Panc1 (cell line): ENCODE measurements at regions not wholly inside any gene's neighbourhood (a gene's known extent, or its start where the extent isn't known, plus 50 kb on each side); places are given as distances from the start of the nearest gene placed in this dataset.

ENCODE experiments used
- ATAC-seq: fragments of 200-7000 bp; cut with Tn5 transposase; 2 replicates; pipeline ENCODE4 v1.9.1; 2020; ENCODE audit warnings: mild to moderate bottlenecking, moderate library complexity
- BruUV-seq: library from RNA; stranded (reverse); fragments of 400-500 nt; replicated peaks from 2 replicates; lab custom pipeline; 2021; lab: Mats Ljungman, UMichigan
- CTCF ChIA-PET: fragments of 300-600 bp; sonication (Branson Sonifier 250); formaldehyde crosslinking; loops from one replicate; lab custom pipeline; 2022; ENCODE audit warnings: antibody characterized with exemption; lab: Charles Lee
- POLR2A ChIA-PET: fragments of 300-600 bp; sonication (Branson Sonifier 250); formaldehyde crosslinking; loops from one replicate; lab custom pipeline; 2022; ENCODE audit warnings: antibody characterized with exemption; lab: Charles Lee
- DNase-seq: peaks from one replicate; pipeline ENCODE4 v3.0.0-alpha.2; 2010; ENCODE audit warnings: low read depth, low spot score
- H3K27ac ChIP-seq: 2 replicates; pipeline ENCODE4 v1.5.1; 2011; ENCODE audit warnings: mild to moderate bottlenecking, low read length, inconsistent platforms
- H3K27me3 ChIP-seq: fragments of 200-500 bp; sonication (Bioruptor generic); 2 replicates; pipeline ENCODE4 v1.6.0; 2014; ENCODE audit warnings: low read length, inconsistent platforms; ENCODE audit not compliant: control insufficient read depth, insufficient read depth
- H3K36me3 ChIP-seq: fragments of 200-500 bp; sonication (Bioruptor generic); 2 replicates; pipeline ENCODE4 v1.5.1; 2014; ENCODE audit warnings: inconsistent platforms, mild to moderate bottlenecking, low read length, moderate library complexity; ENCODE audit not compliant: control insufficient read depth, insufficient read depth
- H3K4me1 ChIP-seq: 2 replicates; pipeline ENCODE4 v1.5.1; 2011; ENCODE audit warnings: inconsistent platforms, mild to moderate bottlenecking, low read length, moderate library complexity; ENCODE audit not compliant: control insufficient read depth, insufficient read depth
- H3K4me3 ChIP-seq, 2 experiments: 2 replicates each; pipeline ENCODE4 v1.5.1; 2011 to 2012; ENCODE audit warnings: low read depth in 2 of 2, low read length in 2 of 2, mild to moderate bottlenecking in 2 of 2, inconsistent platforms in 1 of 2, moderate library complexity in 1 of 2
- H3K9me3 ChIP-seq: fragments of 200-500 bp; sonication (Bioruptor generic); 2 replicates; pipeline ENCODE4 v1.5.1; 2014; ENCODE audit warnings: low read depth, mild to moderate bottlenecking, inconsistent platforms, low read length, moderate library complexity; ENCODE audit not compliant: control insufficient read depth, insufficient read depth
- CTCF ChIP-seq: fragments of 450-650 bp; IDR thresholded peaks from 2 replicates; pipeline ENCODE4 v1.5.1; 2017; ENCODE audit warnings: mild to moderate bottlenecking
- POLR2AphosphoS5 ChIP-seq: IDR thresholded peaks from 2 replicates; pipeline ENCODE4 v1.6.1; 2012; ENCODE audit warnings: mild to moderate bottlenecking, low read depth, low read length, moderate library complexity
- REST ChIP-seq, 2 experiments: IDR thresholded peaks; 2 replicates each; pipeline ENCODE4 v1.6.1; 2011 to 2012; ENCODE audit warnings: low read depth in 2 of 2, control low read depth in 1 of 2, low read length in 1 of 2, mild to moderate bottlenecking in 1 of 2, moderate library complexity in 1 of 2; ENCODE audit not compliant: insufficient read depth in 1 of 2
- SIN3A ChIP-seq: IDR thresholded peaks from 2 replicates; pipeline ENCODE4 v1.6.1; 2012; ENCODE audit warnings: low read depth, mild to moderate bottlenecking, low read length, moderate library complexity, borderline replicate concordance; ENCODE audit not compliant: insufficient read depth
- TCF7L2 ChIP-seq: IDR thresholded peaks from 2 replicates; pipeline ENCODE4 v1.6.1; 2011; ENCODE audit warnings: mild to moderate bottlenecking, low read depth, low read length, inconsistent platforms
- in situ Hi-C: cut with HindIII; loops from 2 replicates; pipeline ENCODE4 v1.10.0; 2016; ENCODE audit warnings: low sequenced_read_pairs, low pct_unique_long_range_greater_than_20kb
- intact Hi-C: fragments of 100-400 bp; cut with micrococcal nuclease; formaldehyde crosslinking; loops from one replicate; pipeline ENCODE4 v1.10.0; 2022; ENCODE audit not compliant: unreplicated experiment

- H3K4me3 ChIP-seq: no peak overlapping the region
- intact Hi-C loops: no loop called here
- ChIA-PET CTCF (no interaction called here), POLR2A (no interaction called here)
- DNase-seq: no peak
- no peak overlapping the region for H3K27ac ChIP-seq
- no peaks in the 10 kb centered on the region for H3K36me3 ChIP-seq
- BruUV-seq: no TSS peak
- TF ChIP-seq POLR2AphosphoS5 (no peak), SIN3A (no peak), REST (IDR thresholded peaks at IDR 0.05; ENCODE audit: insufficient read depth in 1 of 2, low read depth in 2 of 2, low read length in 1 of 2) (no peak), CTCF (no peak), TCF7L2 (no peak)
- no peaks in the 10 kb centered on the region; the same call in 1 of the 2 replicates for H3K27me3 ChIP-seq
- H3K4me1 ChIP-seq: no peaks in the 10 kb centered on the region
- in situ Hi-C loops: no loop called here
- no peak for ATAC-seq
- H3K9me3 ChIP-seq: no peaks in the 10 kb centered on the region
These were observed 181.1 kb upstream of the ARID2 start for GRCh38 chr12:45548426-45548825.

GRCh38 chr12:45549337-45549902 lies 180.1 kb upstream of the ARID2 start:
- H3K4me3 ChIP-seq: no peak overlapping the region
- H3K4me1 ChIP-seq: no peaks in the 10 kb centered on the region
- ATAC-seq: no peak
- intact Hi-C loops: no loop called here
- in situ Hi-C loops: no loop called here
- ChIA-PET CTCF (no interaction called here), POLR2A (no interaction called here)
- no peak for DNase-seq
- H3K27ac ChIP-seq: no peak overlapping the region
- H3K9me3 ChIP-seq: no peaks in the 10 kb centered on the region
- no peaks in the 10 kb centered on the region; the same call in 1 of the 2 replicates for H3K27me3 ChIP-seq
- no TSS peak for BruUV-seq
- no peaks in the 10 kb centered on the region for H3K36me3 ChIP-seq
- TF ChIP-seq SIN3A: no peak
- no peak for TF ChIP-seq REST (IDR thresholded peaks at IDR 0.05; ENCODE audit: insufficient read depth in 1 of 2, low read depth in 2 of 2, low read length in 1 of 2)
- no peak for TF ChIP-seq CTCF
- no peak for TF ChIP-seq POLR2AphosphoS5
- TF ChIP-seq TCF7L2: no peak
